ENCODE measurements at regions not wholly inside any gene's neighbourhood (a gene's known extent, or its start where the extent isn't known, plus 50 kb on each side); places are given as distances from the start of the nearest gene placed in this dataset.

GRCh38 chr12:9509464-9510161, 98.1 kb downstream of the KLRB1 start:
- TF ChIP-seq POLR2A (IDR thresholded peaks at IDR 0.05; ENCODE audit: low read depth, low read length) (no peak), POLR2AphosphoS5 (IDR thresholded peaks at IDR 0.05; ENCODE audit: low read depth, low read length) (no peak), SPI1 (IDR thresholded peaks at IDR 0.05; ENCODE audit: low read depth, low read length) (no peak), POU2F2 (IDR thresholded peaks at IDR 0.05; ENCODE audit: low read depth, low read length) (no peak)
